ENCODE measurements at regions not wholly inside any gene's neighbourhood (a gene's known extent, or its start where the extent isn't known, plus 50 kb on each side); places are given as distances from the start of the nearest gene placed in this dataset.
A peak's percentile ranks its signal among the peaks of the same experiment; 100 is the strongest.
"Not testable (repeated sequence)": the region's sequence is repeated elsewhere in the genome, so short reads cannot be mapped to it uniquely, and the experiment has no call there.

- DNase-seq (ENCODE audit: low read depth) = no peak
Observed at GRCh38 chr13:31517599-31517998, 221.7 kb upstream of the RXFP2 start.

- DNase-seq (ENCODE audit: low read depth) = no peak
Observed at GRCh38 chr13:31518645-31519044, 220.7 kb upstream of the RXFP2 start.

GRCh38 chr13:31521435-31521834 lies 217.9 kb upstream of the RXFP2 start:
- DNase-seq (ENCODE audit: low read depth) = no peak

GRCh38 chr13:31522396-31522795 lies 216.9 kb upstream of the RXFP2 start:
- no peak for DNase-seq (ENCODE audit: low read depth)

- no peak for DNase-seq (ENCODE audit: low read depth)
Observed at GRCh38 chr13:31528176-31528575, 211.2 kb upstream of the RXFP2 start.

- no peak for DNase-seq (ENCODE audit: low read depth)
Observed at GRCh38 chr13:31528758-31529157, 210.6 kb upstream of the RXFP2 start.

GRCh38 chr13:31530922-31531321 lies 208.4 kb upstream of the RXFP2 start:
- no peak for DNase-seq (ENCODE audit: low read depth)

GRCh38 chr13:31537052-31537451 lies 202.3 kb upstream of the RXFP2 start:
- no peak for DNase-seq (ENCODE audit: low read depth)

- DNase-seq (ENCODE audit: low read depth) = peak; percentile 34
Observed at GRCh38 chr13:31538067-31539042, 201.0 kb upstream of the RXFP2 start.

GRCh38 chr13:31540281-31540680 lies 199.0 kb upstream of the RXFP2 start:
- peak; percentile 18 for DNase-seq (ENCODE audit: low read depth)

- no peak for DNase-seq (ENCODE audit: low read depth)
Observed at GRCh38 chr13:31543190-31543589, 196.1 kb upstream of the RXFP2 start.

GRCh38 chr13:31545616-31546015 lies 193.7 kb upstream of the RXFP2 start:
- peak; percentile 12 for DNase-seq (ENCODE audit: low read depth)

- DNase-seq (ENCODE audit: low read depth) = peak; percentile 82
Observed at GRCh38 chr13:31556376-31556775, 182.9 kb upstream of the RXFP2 start.

GRCh38 chr13:31584221-31584620 lies 155.1 kb upstream of the RXFP2 start:
- not testable (repeated sequence) for DNase-seq (ENCODE audit: low read depth)

GRCh38 chr13:31587698-31588266 lies 151.5 kb upstream of the RXFP2 start:
- DNase-seq (ENCODE audit: low read depth) = no peak

GRCh38 chr13:31588316-31588715 lies 151.0 kb upstream of the RXFP2 start:
- DNase-seq (ENCODE audit: low read depth) = no peak

- no peak for DNase-seq (ENCODE audit: low read depth)
Observed at GRCh38 chr13:31588893-31589292, 150.4 kb upstream of the RXFP2 start.

- DNase-seq (ENCODE audit: low read depth) = no peak
Observed at GRCh38 chr13:31591642-31592233, 147.6 kb upstream of the RXFP2 start.

GRCh38 chr13:31594056-31594455 lies 145.3 kb upstream of the RXFP2 start:
- no peak for DNase-seq (ENCODE audit: low read depth)

GRCh38 chr13:31595563-31595962 lies 143.8 kb upstream of the RXFP2 start:
- DNase-seq (ENCODE audit: low read depth) = no peak

- no peak for DNase-seq (ENCODE audit: low read depth)
Observed at GRCh38 chr13:31598990-31599389, 140.3 kb upstream of the RXFP2 start.

GRCh38 chr13:31605076-31605860 lies 134.1 kb upstream of the RXFP2 start:
- DNase-seq (ENCODE audit: low read depth) = no peak
